Smooth muscle cell (in vitro differentiated cells): ENCODE measurements at regions not wholly inside any gene's neighbourhood (a gene's known extent, or its start where the extent isn't known, plus 50 kb on each side); places are given as distances from the start of the nearest gene placed in this dataset.

ENCODE experiments used
- DNase-seq: peaks from one replicate; lab custom pipeline; 2025; ENCODE audit not compliant: unreplicated experiment; lab: John Stamatoyannopoulos, UW
- H2AFZ ChIP-seq: fragments of 200-600 bp; sonication (generic); 2 replicates; pipeline ENCODE4 v1.6.0; 2016; ENCODE audit warnings: antibody characterized with exemption, low read depth, mild to moderate bottlenecking
- H3F3A ChIP-seq: fragments of 200-600 bp; sonication (generic); 2 replicates; pipeline ENCODE4 v1.6.0; 2017; ENCODE audit warnings: antibody characterized with exemption, low read depth
- H3K27ac ChIP-seq: fragments of 200-600 bp; sonication (generic); 2 replicates; pipeline ENCODE4 v1.5.1; 2016; ENCODE audit warnings: low read depth, mild to moderate bottlenecking
- H3K27me3 ChIP-seq: fragments of 200-600 bp; sonication (generic); 2 replicates; pipeline ENCODE4 v1.6.1; 2016; ENCODE audit warnings: low read depth, mild to moderate bottlenecking
- H3K36me3 ChIP-seq: fragments of 200-600 bp; sonication (generic); 2 replicates; pipeline ENCODE4 v1.5.1; 2016; ENCODE audit warnings: low read depth
- H3K4me1 ChIP-seq: fragments of 200-600 bp; sonication (generic); 2 replicates; pipeline ENCODE4 v1.5.1; 2016; ENCODE audit warnings: low read depth
- H3K4me2 ChIP-seq: fragments of 200-600 bp; sonication (generic); 2 replicates; pipeline ENCODE4 v1.6.0; 2016; ENCODE audit warnings: mild to moderate bottlenecking
- H3K4me3 ChIP-seq: fragments of 200-600 bp; sonication (generic); 2 replicates; pipeline ENCODE4 v1.5.1; 2016; ENCODE audit warnings: mild to moderate bottlenecking
- H3K79me2 ChIP-seq: fragments of 200-600 bp; sonication (generic); 2 replicates; pipeline ENCODE4 v1.6.0; 2016; ENCODE audit warnings: low read depth, mild to moderate bottlenecking
- H3K9ac ChIP-seq: fragments of 200-600 bp; sonication (generic); 2 replicates; pipeline ENCODE4 v1.6.0; 2016; ENCODE audit warnings: low read depth
- H3K9me3 ChIP-seq: fragments of 200-600 bp; sonication (generic); replicated peaks from 2 replicates; pipeline ENCODE4 v1.5.1; 2016; ENCODE audit warnings: low read depth
- H4K20me1 ChIP-seq: fragments of 200-600 bp; sonication (generic); 2 replicates; pipeline ENCODE4 v1.6.0; 2016; ENCODE audit warnings: low read depth
- CTCF ChIP-seq: fragments of 200-600 bp; sonication (generic); IDR thresholded peaks from 2 replicates; pipeline ENCODE4 v1.5.1; 2017; ENCODE audit warnings: borderline replicate concordance, mild to moderate bottlenecking, antibody characterized with exemption; ENCODE audit not compliant: insufficient read depth, poor library complexity, severe bottlenecking
- WGBS: methylation state at CpG from one replicate; pipeline ENCODE4 v1.1.7; 2016; ENCODE audit warnings: low lambda C conversion rate; 5-methylcytosine and 5-hydroxymethylcytosine counted together

DNA sequence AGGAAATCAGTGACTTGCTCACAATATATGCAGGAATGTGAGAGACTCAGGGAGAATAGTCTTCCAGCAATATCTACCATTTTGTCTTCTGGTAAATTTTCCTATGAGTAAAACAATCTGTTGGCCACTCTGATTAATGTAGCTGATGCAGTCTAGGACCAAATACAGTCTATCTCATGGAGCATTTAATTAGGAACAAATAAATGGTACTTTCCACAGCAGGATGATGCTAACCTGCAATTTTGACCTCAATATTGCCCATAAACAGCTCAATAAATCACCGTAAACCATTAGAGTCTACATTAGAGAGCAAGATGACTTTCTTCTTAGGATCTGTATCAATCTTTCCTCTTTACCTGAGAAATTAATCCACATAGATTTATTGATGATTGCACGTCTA lies 567.7 kb upstream of the B3GALT2 start:
- H3K79me2 ChIP-seq: no peaks in the 10 kb centered on the region
- H3K36me3 ChIP-seq: no peaks in the 10 kb centered on the region
- H2AFZ ChIP-seq: no peak overlapping the region
- no peaks in the 10 kb centered on the region for H4K20me1 ChIP-seq
- H3K9ac ChIP-seq: no peak overlapping the region
- H3K4me1 ChIP-seq: no peaks in the 10 kb centered on the region
- H3F3A ChIP-seq: no peaks in the 10 kb centered on the region
- H3K27ac ChIP-seq: no peak overlapping the region
- no peak for TF ChIP-seq CTCF
- no peaks in the 10 kb centered on the region for H3K27me3 ChIP-seq
- DNase-seq: no peak
- 99% methylated on average over 2 of the region's 2 CpGs for WGBS
- peaks cover 5% of the 10 kb centered on the region for H3K9me3 ChIP-seq
- no peak overlapping the region for H3K4me2 ChIP-seq
- H3K4me3 ChIP-seq: no peak overlapping the region

DNA sequence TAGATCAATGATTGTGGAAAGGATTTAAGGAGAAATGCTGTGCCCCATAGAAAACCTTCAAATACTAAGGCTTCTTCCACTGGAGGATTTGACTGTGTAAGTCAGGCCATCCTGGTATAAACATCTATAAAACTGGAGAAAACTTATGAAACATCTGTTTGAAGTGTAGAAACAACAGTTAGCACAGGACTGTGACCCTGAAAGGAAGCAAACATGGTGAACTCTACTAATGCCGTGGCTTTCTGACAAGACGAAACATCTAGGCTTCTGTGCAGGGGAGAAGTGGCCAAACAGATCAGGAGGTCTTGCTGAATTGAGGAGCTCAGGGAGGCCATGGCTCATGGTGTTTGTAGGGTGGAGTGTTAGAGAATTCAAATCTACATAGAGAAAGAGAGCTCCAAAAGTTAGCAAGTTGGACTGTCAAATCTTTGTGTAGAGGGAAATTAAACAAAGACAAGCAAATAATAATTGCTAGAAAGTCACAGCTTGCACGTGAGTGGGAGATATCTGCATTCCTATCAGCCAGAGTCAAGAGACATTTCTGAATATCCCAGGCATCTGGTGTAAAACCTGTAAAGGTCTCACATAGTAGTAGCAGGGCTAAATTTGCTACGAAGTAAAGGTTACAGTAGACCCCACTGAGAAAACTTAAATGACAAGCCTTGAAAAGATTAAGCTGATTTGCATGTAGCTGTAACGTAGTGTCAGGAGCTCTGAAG lies 566.8 kb upstream of the B3GALT2 start:
- 59% methylated on average over 5 of the region's 5 CpGs for WGBS
- no peaks in the 10 kb centered on the region for H3K4me1 ChIP-seq

DNA sequence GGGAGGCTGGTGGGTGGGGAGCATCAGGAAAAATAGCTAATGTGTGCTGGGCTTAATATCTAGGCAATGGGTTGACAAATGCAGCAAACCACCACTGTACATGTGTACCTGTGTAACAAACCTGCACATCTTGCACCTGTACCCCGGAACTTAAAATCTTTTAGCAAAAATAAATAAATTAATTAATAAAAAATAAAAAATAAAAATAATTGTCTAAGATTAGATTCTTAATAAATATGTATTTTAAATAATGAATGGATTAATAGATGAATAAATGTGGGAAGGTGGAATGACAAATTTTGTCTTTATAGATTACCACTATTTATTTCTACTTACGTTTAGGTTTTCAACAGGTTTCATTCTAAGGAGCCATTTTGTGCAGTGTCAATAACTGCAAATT lies 563.5 kb upstream of the B3GALT2 start:
- no peaks in the 10 kb centered on the region for H4K20me1 ChIP-seq
- WGBS: 91% methylated on average over 2 of the region's 2 CpGs
- no peak overlapping the region for H3K9ac ChIP-seq

More for the DNA sequence above, 566.8 kb upstream of the B3GALT2 start:
- no peak for TF ChIP-seq CTCF
- Histone ChIP-seq H3K4me2 (no peak overlapping the region), H2AFZ (no peak overlapping the region), H3K27me3 (no peaks in the 10 kb centered on the region), H3K4me3 (no peak overlapping the region), H3K36me3 (no peaks in the 10 kb centered on the region), H3F3A (no peaks in the 10 kb centered on the region), H3K27ac (no peak overlapping the region), H4K20me1 (no peaks in the 10 kb centered on the region), H3K9ac (no peak overlapping the region), H3K79me2 (no peaks in the 10 kb centered on the region), H3K9me3 (peaks cover 5% of the 10 kb centered on the region)
- no peak for DNase-seq

More for the DNA sequence above, 563.5 kb upstream of the B3GALT2 start:
- Histone ChIP-seq H3K79me2 (no peaks in the 10 kb centered on the region), H3K27ac (no peak overlapping the region), H3K36me3 (no peaks in the 10 kb centered on the region), H3K4me2 (no peak overlapping the region), H3K4me3 (no peak overlapping the region), H2AFZ (no peak overlapping the region), H3F3A (no peaks in the 10 kb centered on the region), H3K4me1 (no peaks in the 10 kb centered on the region), H3K9me3 (no peaks in the 10 kb centered on the region), H3K27me3 (no peaks in the 10 kb centered on the region)
- no peak for DNase-seq
- no peak for TF ChIP-seq CTCF
